IPS-20b (cell line): ENCODE measurements at regions not wholly inside any gene's neighbourhood (a gene's known extent, or its start where the extent isn't known, plus 50 kb on each side); places are given as distances from the start of the nearest gene placed in this dataset.
"Not testable (repeated sequence)": the region's sequence is repeated elsewhere in the genome, so short reads cannot be mapped to it uniquely, and the experiment has no call there.

Experiments
- H3K27ac ChIP-seq: one replicate; pipeline ENCODE4 v1.5.1; 2013; ENCODE audit warnings: low read length
- H3K27me3 ChIP-seq: 2 replicates; pipeline ENCODE4 v1.6.1; 2013; ENCODE audit warnings: mild to moderate bottlenecking, low read length, inconsistent platforms; ENCODE audit not compliant: insufficient read depth
- H3K36me3 ChIP-seq: 2 replicates; pipeline ENCODE4 v1.6.1; 2013; ENCODE audit warnings: low read depth, mild to moderate bottlenecking, inconsistent platforms, low read length, moderate library complexity; ENCODE audit not compliant: insufficient read depth
- H3K4me1 ChIP-seq: 2 replicates; pipeline ENCODE4 v1.6.1; 2013; ENCODE audit warnings: mild to moderate bottlenecking, control low read depth, inconsistent platforms, low read length, moderate library complexity; ENCODE audit not compliant: insufficient read depth
- H3K4me3 ChIP-seq: 2 replicates; pipeline ENCODE4 v1.5.1; 2013; ENCODE audit warnings: mild to moderate bottlenecking, low read length, inconsistent platforms
- H3K9ac ChIP-seq: 2 replicates; pipeline ENCODE4 v1.6.1; 2013; ENCODE audit warnings: low read depth, mild to moderate bottlenecking, inconsistent platforms, low read length, moderate library complexity
- H3K9me3 ChIP-seq: 2 replicates; pipeline ENCODE4 v1.6.1; 2013; ENCODE audit warnings: mild to moderate bottlenecking, low read depth, low read length, inconsistent platforms; ENCODE audit not compliant: insufficient read depth

- Histone ChIP-seq H3K4me1 (no peaks in the 10 kb centered on the region), H3K27ac (no peak overlapping the region)
Observed at GRCh38 chr6:131336596-131336995, 201.3 kb downstream of the AKAP7 start.

GRCh38 chr6:131346896-131347295 is 211.6 kb downstream of the AKAP7 start:
- not testable (repeated sequence) for H3K27ac ChIP-seq, H3K9me3 ChIP-seq, H3K4me3 ChIP-seq, H3K9ac ChIP-seq, H3K27me3 ChIP-seq
- H3K4me1 ChIP-seq: peaks cover 25% of the 10 kb centered on the region
- peaks cover 13% of the 10 kb centered on the region; the same call in 1 of the 2 replicates for H3K36me3 ChIP-seq

More at GRCh38 chr6:131336596-131336995, 201.3 kb downstream of the AKAP7 start:
- no peak overlapping the region for H3K9ac ChIP-seq
- no peak overlapping the region for H3K4me3 ChIP-seq
- no peaks in the 10 kb centered on the region for H3K27me3 ChIP-seq
- no peaks in the 10 kb centered on the region for H3K9me3 ChIP-seq
- peaks cover 15% of the 10 kb centered on the region; the same call in 1 of the 2 replicates for H3K36me3 ChIP-seq

- Histone ChIP-seq H3K9ac (no peak overlapping the region), H3K27ac (no peak overlapping the region), H3K4me3 (no peak overlapping the region), H3K4me1 (peaks cover 20% of the 10 kb centered on the region), H3K36me3 (peaks cover 13% of the 10 kb centered on the region; the same call in 1 of the 2 replicates), H3K9me3 (no peaks in the 10 kb centered on the region), H3K27me3 (no peaks in the 10 kb centered on the region)
Observed at GRCh38 chr6:131348572-131348971, 213.3 kb downstream of the AKAP7 start.

GRCh38 chr6:131349199-131349598 is 213.9 kb downstream of the AKAP7 start:
- Histone ChIP-seq H3K36me3 (peaks cover 13% of the 10 kb centered on the region; the same call in 1 of the 2 replicates), H3K9me3 (no peaks in the 10 kb centered on the region), H3K27me3 (no peaks in the 10 kb centered on the region), H3K27ac (no peak overlapping the region), H3K9ac (no peak overlapping the region), H3K4me1 (peaks cover 20% of the 10 kb centered on the region), H3K4me3 (no peak overlapping the region)

- Histone ChIP-seq H3K4me3 (no peak overlapping the region), H3K36me3 (no peaks in the 10 kb centered on the region), H3K27ac (no peak overlapping the region), H3K9ac (no peak overlapping the region), H3K27me3 (no peaks in the 10 kb centered on the region), H3K4me1 (peaks cover 13% of the 10 kb centered on the region), H3K9me3 (no peaks in the 10 kb centered on the region)
Observed at GRCh38 chr6:131353106-131353505, 217.8 kb downstream of the AKAP7 start.

GRCh38 chr6:131353876-131354275 is 218.6 kb downstream of the AKAP7 start:
- Histone ChIP-seq H3K4me1 (peaks cover 6% of the 10 kb centered on the region; the same call in 1 of the 2 replicates), H3K36me3 (no peaks in the 10 kb centered on the region), H3K27me3 (no peaks in the 10 kb centered on the region), H3K4me3 (no peak overlapping the region), H3K9me3 (no peaks in the 10 kb centered on the region), H3K27ac (no peak overlapping the region), H3K9ac (no peak overlapping the region)

DNA sequence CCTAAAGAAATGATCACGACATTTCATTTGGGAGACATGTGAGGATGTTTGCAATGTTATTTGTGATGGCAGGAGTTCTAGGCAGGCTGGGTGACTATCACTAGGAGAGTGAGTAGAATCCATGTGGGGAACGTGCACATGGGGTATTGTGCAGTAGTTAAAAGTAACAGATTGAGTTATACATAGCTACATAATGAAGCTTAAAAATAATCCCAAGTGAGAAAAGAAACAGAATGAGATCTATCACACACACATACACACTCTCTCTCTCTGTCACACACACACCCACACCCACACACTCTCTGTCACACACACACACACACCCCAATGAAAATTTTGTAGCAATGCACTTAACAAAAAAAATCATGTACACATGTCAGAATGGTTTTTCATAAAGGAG is 218.7 kb upstream of the ARG1 start:
- no peak overlapping the region for H3K4me3 ChIP-seq
- H3K36me3 ChIP-seq: no peaks in the 10 kb centered on the region
- H3K9ac ChIP-seq: no peak overlapping the region
- no peaks in the 10 kb centered on the region for H3K27me3 ChIP-seq
- peaks cover 6% of the 10 kb centered on the region; the same call in 1 of the 2 replicates for H3K4me1 ChIP-seq
- no peak overlapping the region for H3K27ac ChIP-seq
- no peaks in the 10 kb centered on the region for H3K9me3 ChIP-seq

- Histone ChIP-seq H3K36me3 (no peaks in the 10 kb centered on the region), H3K27me3 (no peaks in the 10 kb centered on the region), H3K9me3 (no peaks in the 10 kb centered on the region)
Observed at GRCh38 chr6:131356161-131356560, 216.9 kb upstream of the ARG1 start.

GRCh38 chr6:131357501-131357900 is 215.5 kb upstream of the ARG1 start:
- H3K27ac ChIP-seq: no peak overlapping the region
- H3K9me3 ChIP-seq: no peaks in the 10 kb centered on the region
- H3K4me3 ChIP-seq: no peak overlapping the region
- H3K4me1 ChIP-seq: 0 out of 2 replicates have a peak, but pooled peaks cover 3% of the 10 kb centered on the region
- H3K27me3 ChIP-seq: no peaks in the 10 kb centered on the region
- no peak overlapping the region for H3K9ac ChIP-seq
- no peaks in the 10 kb centered on the region for H3K36me3 ChIP-seq

More at GRCh38 chr6:131356161-131356560, 216.9 kb upstream of the ARG1 start:
- H3K4me1 ChIP-seq: 0 out of 2 replicates have a peak, but pooled peaks cover 3% of the 10 kb centered on the region
- no peak overlapping the region for H3K9ac ChIP-seq
- H3K27ac ChIP-seq: no peak overlapping the region
- no peak overlapping the region for H3K4me3 ChIP-seq

GRCh38 chr6:131362070-131362469 is 211.0 kb upstream of the ARG1 start:
- Histone ChIP-seq H3K4me1 (no peaks in the 10 kb centered on the region), H3K9ac (no peak overlapping the region), H3K4me3 (no peak overlapping the region), H3K36me3 (no peaks in the 10 kb centered on the region), H3K27me3 (no peaks in the 10 kb centered on the region), H3K27ac (no peak overlapping the region), H3K9me3 (no peaks in the 10 kb centered on the region)

DNA sequence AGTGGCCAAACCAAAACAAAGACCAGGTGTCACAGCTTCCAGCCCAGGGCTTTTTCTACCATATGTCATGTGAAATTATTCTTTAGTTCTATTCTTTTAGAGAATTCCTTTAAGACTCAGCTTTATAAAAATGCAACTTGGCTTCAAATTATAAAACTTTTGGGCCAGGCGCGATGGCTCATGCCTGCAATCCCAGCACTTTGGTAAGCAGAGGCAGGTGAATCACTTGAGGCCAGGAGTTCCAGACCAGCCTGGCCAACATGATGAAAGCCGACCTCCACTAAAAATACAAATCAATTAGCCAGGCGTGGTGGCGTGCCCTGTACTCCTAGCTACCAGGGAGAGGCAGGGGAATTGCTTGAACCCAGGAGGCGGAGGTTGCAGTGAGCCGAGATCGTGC is 210.3 kb upstream of the ARG1 start:
- Histone ChIP-seq H3K27ac (no peak overlapping the region), H3K9ac (no peak overlapping the region)

DNA sequence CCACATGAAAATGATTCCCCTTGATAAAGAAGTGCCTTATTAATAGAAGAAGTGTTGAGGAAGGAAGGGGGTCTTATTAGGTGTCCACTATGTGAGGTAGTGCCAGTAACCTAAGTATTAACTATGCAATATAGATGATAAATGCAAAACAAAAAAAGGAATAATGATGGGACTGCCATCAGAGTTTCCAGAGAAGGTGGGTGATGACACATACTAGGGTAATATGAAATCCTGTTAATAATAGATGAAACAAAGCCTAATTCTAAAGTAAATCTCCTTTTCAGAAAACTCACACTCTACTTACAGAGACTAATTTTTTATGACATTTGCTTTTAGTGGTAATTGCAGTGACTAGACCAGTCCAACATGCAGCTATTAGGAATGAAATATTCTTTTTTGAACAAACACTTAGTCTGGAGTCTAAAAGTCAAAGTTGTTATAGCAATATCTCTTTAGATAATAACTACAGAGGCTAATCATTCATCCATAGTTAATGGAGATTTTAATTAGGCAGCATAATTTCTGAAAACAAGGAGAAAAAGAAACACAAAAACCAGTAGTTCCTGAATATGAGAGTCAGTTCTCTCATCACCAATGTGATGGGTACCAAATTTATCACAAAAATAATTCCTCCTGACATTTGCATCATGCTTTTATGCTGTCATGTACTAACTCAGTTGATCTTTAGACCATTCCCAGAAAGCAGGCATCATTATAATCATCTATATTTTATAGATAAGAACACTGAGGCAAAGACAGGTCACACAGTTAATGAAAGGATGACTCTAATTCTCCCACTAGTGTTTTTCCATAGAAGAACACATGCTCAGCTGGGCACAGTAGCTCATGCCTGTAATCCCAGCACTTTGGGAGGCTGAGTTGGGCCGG is 208.8 kb upstream of the ARG1 start:
- no peaks in the 10 kb centered on the region for H3K27me3 ChIP-seq
- H3K9ac ChIP-seq: no peak overlapping the region
- peaks cover 6% of the 10 kb centered on the region; the same call in 1 of the 2 replicates for H3K4me1 ChIP-seq
- H3K36me3 ChIP-seq: no peaks in the 10 kb centered on the region
- no peak overlapping the region for H3K4me3 ChIP-seq
- H3K9me3 ChIP-seq: no peaks in the 10 kb centered on the region
- no peak overlapping the region for H3K27ac ChIP-seq

More for the DNA sequence above, 210.3 kb upstream of the ARG1 start:
- H3K4me1 ChIP-seq: no peaks in the 10 kb centered on the region
- no peak overlapping the region for H3K4me3 ChIP-seq
- H3K9me3 ChIP-seq: no peaks in the 10 kb centered on the region
- H3K36me3 ChIP-seq: no peaks in the 10 kb centered on the region
- H3K27me3 ChIP-seq: no peaks in the 10 kb centered on the region
